ENCODE measurements at regions not wholly inside any gene's neighbourhood (a gene's known extent, or its start where the extent isn't known, plus 50 kb on each side); places are given as distances from the start of the nearest gene placed in this dataset.

DNA sequence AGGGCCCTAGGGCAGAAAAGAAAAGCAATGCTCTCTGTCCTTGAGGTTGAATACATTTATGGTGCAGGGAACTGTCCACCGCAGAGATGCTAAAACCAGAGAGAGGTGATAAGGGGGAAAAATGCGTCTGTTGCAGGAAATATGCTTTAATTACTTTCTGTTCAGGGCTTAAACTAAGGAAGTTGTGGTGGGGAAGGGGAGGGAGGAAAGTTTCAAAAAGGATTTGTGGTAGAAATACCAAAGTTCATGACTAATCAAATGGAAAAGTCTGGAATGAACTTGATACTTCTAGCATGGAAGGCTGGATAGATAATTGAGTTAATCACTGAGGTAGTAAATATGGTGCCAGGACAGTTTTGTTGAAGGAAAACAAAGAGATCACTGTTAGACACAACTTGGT, 99.0 kb downstream of the ASB9 start:
- peaks cover 40% of the 10 kb centered on the region for H3K27me3 Mint-ChIP-seq (ENCODE audit: insufficient read depth, unreplicated experiment)
- H3K9me3 Mint-ChIP-seq (ENCODE audit: unreplicated experiment), result no peaks in the 10 kb centered on the region
- H3K27ac Mint-ChIP-seq (ENCODE audit: low read depth, unreplicated experiment), result no peak overlapping the region
- intact Hi-C loops (cut with micrococcal nuclease), result no loop called here
- TF ChIP-seq, protein P1, sequence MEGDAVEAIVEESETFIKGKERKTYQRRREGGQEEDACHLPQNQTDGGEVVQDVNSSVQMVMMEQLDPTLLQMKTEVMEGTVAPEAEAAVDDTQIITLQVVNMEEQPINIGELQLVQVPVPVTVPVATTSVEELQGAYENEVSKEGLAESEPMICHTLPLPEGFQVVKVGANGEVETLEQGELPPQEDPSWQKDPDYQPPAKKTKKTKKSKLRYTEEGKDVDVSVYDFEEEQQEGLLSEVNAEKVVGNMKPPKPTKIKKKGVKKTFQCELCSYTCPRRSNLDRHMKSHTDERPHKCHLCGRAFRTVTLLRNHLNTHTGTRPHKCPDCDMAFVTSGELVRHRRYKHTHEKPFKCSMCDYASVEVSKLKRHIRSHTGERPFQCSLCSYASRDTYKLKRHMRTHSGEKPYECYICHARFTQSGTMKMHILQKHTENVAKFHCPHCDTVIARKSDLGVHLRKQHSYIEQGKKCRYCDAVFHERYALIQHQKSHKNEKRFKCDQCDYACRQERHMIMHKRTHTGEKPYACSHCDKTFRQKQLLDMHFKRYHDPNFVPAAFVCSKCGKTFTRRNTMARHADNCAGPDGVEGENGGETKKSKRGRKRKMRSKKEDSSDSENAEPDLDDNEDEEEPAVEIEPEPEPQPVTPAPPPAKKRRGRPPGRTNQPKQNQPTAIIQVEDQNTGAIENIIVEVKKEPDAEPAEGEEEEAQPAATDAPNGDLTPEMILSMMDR (IDR thresholded peaks at IDR 0.05; ENCODE audit: unreplicated experiment), result no peak
- ChIA-PET CTCF (no interaction called here), POLR2A (no interaction called here)
- no TSS peak for BruUV-seq (replicated peaks)
- H3K4me1 Mint-ChIP-seq (ENCODE audit: insufficient read depth, unreplicated experiment), result no peaks in the 10 kb centered on the region
- DNase-seq (ENCODE audit: unreplicated experiment), result no peak
- no peak overlapping the region for H3K4me3 Mint-ChIP-seq (ENCODE audit: unreplicated experiment)
- H3K36me3 Mint-ChIP-seq (ENCODE audit: insufficient read depth, unreplicated experiment), result no peaks in the 10 kb centered on the region

DNA sequence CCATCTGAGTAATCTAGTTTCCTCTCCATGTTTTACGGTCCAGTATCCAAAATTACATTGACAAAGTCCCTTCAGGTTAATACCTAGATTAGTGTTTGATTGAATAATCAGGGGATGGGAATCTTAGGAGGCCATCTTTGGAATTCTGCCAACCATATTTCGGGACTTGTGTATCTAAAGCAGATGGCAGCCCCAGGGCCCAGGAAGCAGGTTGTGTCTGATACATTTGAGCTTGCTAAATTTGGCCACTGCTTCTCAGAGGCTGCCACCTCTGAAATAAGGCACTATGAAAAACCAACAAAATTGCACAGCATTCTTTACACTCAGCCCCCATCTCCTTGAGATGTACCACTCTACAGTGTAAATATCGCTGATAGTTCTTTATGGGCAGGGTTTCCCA, 102.1 kb downstream of the ASB9 start:
- BruUV-seq (replicated peaks), result no TSS peak
- DNase-seq (ENCODE audit: unreplicated experiment), result no peak
- TF ChIP-seq, protein P1 (IDR thresholded peaks at IDR 0.05; ENCODE audit: unreplicated experiment), result no peak
- Mint-ChIP-seq H3K4me3 (ENCODE audit: unreplicated experiment) (no peak overlapping the region), H3K4me1 (ENCODE audit: insufficient read depth, unreplicated experiment) (no peaks in the 10 kb centered on the region), H3K27ac (ENCODE audit: low read depth, unreplicated experiment) (no peak overlapping the region), H3K27me3 (ENCODE audit: insufficient read depth, unreplicated experiment) (peaks cover 59% of the 10 kb centered on the region), H3K9me3 (ENCODE audit: unreplicated experiment) (no peaks in the 10 kb centered on the region), H3K36me3 (ENCODE audit: insufficient read depth, unreplicated experiment) (no peaks in the 10 kb centered on the region)
- CTCF ChIA-PET, result no interaction called here
- POLR2A ChIA-PET, result no interaction called here
- intact Hi-C loops (cut with micrococcal nuclease), result no loop called here

DNA sequence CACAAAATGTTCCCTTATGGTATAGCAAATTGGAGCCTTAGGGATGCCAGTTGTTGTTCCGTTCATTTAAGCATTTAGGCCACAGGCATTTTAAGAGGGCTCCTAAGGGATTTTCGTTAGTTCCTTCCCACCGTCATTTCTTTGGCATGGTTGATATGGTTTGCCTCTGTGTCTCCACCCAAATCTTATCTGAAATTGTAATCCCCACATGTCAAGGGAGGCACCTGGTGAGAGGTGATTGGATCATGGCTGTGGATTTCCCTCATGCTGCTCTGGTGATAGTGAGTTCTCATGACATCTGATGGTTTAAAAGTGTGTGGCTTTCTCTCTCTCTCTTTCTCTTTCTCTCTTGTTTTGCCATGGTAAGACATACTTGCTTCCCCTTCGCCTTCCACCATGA, 104.1 kb downstream of the ASB9 start:
- no peaks in the 10 kb centered on the region for H3K36me3 Mint-ChIP-seq (ENCODE audit: insufficient read depth, unreplicated experiment)
- H3K4me1 Mint-ChIP-seq (ENCODE audit: insufficient read depth, unreplicated experiment), result no peaks in the 10 kb centered on the region
- ChIA-PET CTCF (no interaction called here), POLR2A (no interaction called here)
- TF ChIP-seq, protein P1 (IDR thresholded peaks at IDR 0.05; ENCODE audit: unreplicated experiment), result no peak
- BruUV-seq (replicated peaks), result no TSS peak
- no peak overlapping the region for H3K27ac Mint-ChIP-seq (ENCODE audit: low read depth, unreplicated experiment)
- no peak overlapping the region for H3K4me3 Mint-ChIP-seq (ENCODE audit: unreplicated experiment)
- H3K27me3 Mint-ChIP-seq (ENCODE audit: insufficient read depth, unreplicated experiment), result peaks cover 76% of the 10 kb centered on the region
- DNase-seq (ENCODE audit: unreplicated experiment), result no peak
- no peaks in the 10 kb centered on the region for H3K9me3 Mint-ChIP-seq (ENCODE audit: unreplicated experiment)
- intact Hi-C loops (cut with micrococcal nuclease), result no loop called here

DNA sequence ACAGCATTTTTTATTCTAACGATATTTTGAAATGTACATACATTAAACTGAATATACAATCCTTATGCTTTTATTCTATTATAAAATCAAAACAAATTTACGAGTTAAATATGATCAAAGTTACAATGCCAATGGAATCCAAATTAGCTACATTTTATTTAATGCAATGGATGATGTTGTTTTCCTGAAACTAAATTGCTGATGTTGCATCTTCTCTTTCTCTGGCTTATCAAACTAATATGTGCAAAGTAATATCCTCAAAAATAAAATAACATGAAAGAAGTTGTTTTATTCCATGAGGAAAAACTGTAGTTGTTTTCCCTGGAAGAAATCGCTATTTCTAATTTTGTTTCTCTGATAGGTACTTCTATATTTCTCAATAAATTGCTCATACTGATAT, 106.8 kb downstream of the ASB9 start:
- CTCF ChIA-PET, result interaction anchor here (0.6 kb wide), 1 partner anchor 584 kb away, joined by 7 read pairs; no protein-coding TSS in a partner anchor
- Mint-ChIP-seq H3K27ac (ENCODE audit: low read depth, unreplicated experiment) (no peak overlapping the region), H3K9me3 (ENCODE audit: unreplicated experiment) (no peaks in the 10 kb centered on the region), H3K4me1 (ENCODE audit: insufficient read depth, unreplicated experiment) (no peaks in the 10 kb centered on the region), H3K4me3 (ENCODE audit: unreplicated experiment) (no peak overlapping the region), H3K27me3 (ENCODE audit: insufficient read depth, unreplicated experiment) (peaks cover 81% of the 10 kb centered on the region), H3K36me3 (ENCODE audit: insufficient read depth, unreplicated experiment) (no peaks in the 10 kb centered on the region)
- DNase-seq (ENCODE audit: unreplicated experiment), result no peak
- no TSS peak for BruUV-seq (replicated peaks)
- POLR2A ChIA-PET, result no interaction called here
- intact Hi-C loops (cut with micrococcal nuclease), result no loop called here
- TF ChIP-seq, protein P1 (IDR thresholded peaks at IDR 0.05; ENCODE audit: unreplicated experiment), result no peak

Data from MCF 10A (cell line).